ENCODE measurements at regions not wholly inside any gene's neighbourhood (a gene's known extent, or its start where the extent isn't known, plus 50 kb on each side); places are given as distances from the start of the nearest gene placed in this dataset.

- no peak for TF ChIP-seq CTCF (IDR thresholded peaks at IDR 0.05; ENCODE audit: low read depth, low read length)
- H3K9me3 ChIP-seq, result no peaks in the 10 kb centered on the region
- H3K27me3 ChIP-seq, result no peaks in the 10 kb centered on the region
- no peaks in the 10 kb centered on the region for H3K4me1 ChIP-seq
- no peak overlapping the region for H3K4me3 ChIP-seq (ENCODE audit: low read depth, low read length)
- no peak for DNase-seq
- no peaks in the 10 kb centered on the region for H3K36me3 ChIP-seq
These were observed 280.7 kb upstream of the ZC3H15 start for GRCh38 chr2:186205254-186205911.

- Histone ChIP-seq H3K36me3 (no peaks in the 10 kb centered on the region), H3K9me3 (no peaks in the 10 kb centered on the region), H3K4me3 (ENCODE audit: low read depth, low read length) (no peak overlapping the region), H3K4me1 (no peaks in the 10 kb centered on the region), H3K27me3 (no peaks in the 10 kb centered on the region)
- no peak for TF ChIP-seq CTCF (IDR thresholded peaks at IDR 0.05; ENCODE audit: low read depth, low read length)
- no peak for DNase-seq
These were observed 276.5 kb upstream of the ZC3H15 start for GRCh38 chr2:186209532-186209931.

- TF ChIP-seq CTCF (IDR thresholded peaks at IDR 0.05; ENCODE audit: low read depth, low read length), result no peak
- Histone ChIP-seq H3K4me3 (ENCODE audit: low read depth, low read length) (no peak overlapping the region), H3K36me3 (no peaks in the 10 kb centered on the region), H3K9me3 (no peaks in the 10 kb centered on the region), H3K27me3 (no peaks in the 10 kb centered on the region), H3K4me1 (no peaks in the 10 kb centered on the region)
- no peak for DNase-seq
These were observed 265.7 kb upstream of the ZC3H15 start for GRCh38 chr2:186220409-186220808.

- no peaks in the 10 kb centered on the region for H3K36me3 ChIP-seq
- TF ChIP-seq CTCF (IDR thresholded peaks at IDR 0.05; ENCODE audit: low read depth, low read length), result no peak
- no peak overlapping the region for H3K4me3 ChIP-seq (ENCODE audit: low read depth, low read length)
- no peaks in the 10 kb centered on the region for H3K4me1 ChIP-seq
- DNase-seq, result no peak
- H3K9me3 ChIP-seq, result no peaks in the 10 kb centered on the region
- no peaks in the 10 kb centered on the region for H3K27me3 ChIP-seq
These were observed 256.8 kb upstream of the ZC3H15 start for GRCh38 chr2:186229265-186229664.

GRCh38 chr2:186241874-186242273 is 244.2 kb upstream of the ZC3H15 start:
- no peaks in the 10 kb centered on the region for H3K27me3 ChIP-seq
- DNase-seq, result no peak
- no peaks in the 10 kb centered on the region for H3K9me3 ChIP-seq
- no peak for TF ChIP-seq CTCF (IDR thresholded peaks at IDR 0.05; ENCODE audit: low read depth, low read length)
- H3K36me3 ChIP-seq, result no peaks in the 10 kb centered on the region
- H3K4me3 ChIP-seq (ENCODE audit: low read depth, low read length), result no peak overlapping the region
- no peaks in the 10 kb centered on the region for H3K4me1 ChIP-seq

- no peak for TF ChIP-seq CTCF (IDR thresholded peaks at IDR 0.05; ENCODE audit: low read depth, low read length)
- DNase-seq, result no peak
- no peaks in the 10 kb centered on the region for H3K4me1 ChIP-seq
- no peaks in the 10 kb centered on the region for H3K9me3 ChIP-seq
- H3K4me3 ChIP-seq (ENCODE audit: low read depth, low read length), result no peak overlapping the region
- no peaks in the 10 kb centered on the region for H3K27me3 ChIP-seq
- H3K36me3 ChIP-seq, result no peaks in the 10 kb centered on the region
These were observed 231.3 kb upstream of the ZC3H15 start for GRCh38 chr2:186254759-186255158.

Measured in BE2C (cell line).